H1 (cell line): ENCODE measurements at regions not wholly inside any gene's neighbourhood (a gene's known extent, or its start where the extent isn't known, plus 50 kb on each side); places are given as distances from the start of the nearest gene placed in this dataset.

Experiments
- CTCF ChIA-PET: fragments of 300-600 bp; sonication (Branson Sonifier 250); formaldehyde crosslinking; loops from one replicate; lab custom pipeline; 2021; ENCODE audit not compliant: partially characterized antibody; lab: Charles Lee
- POLR2A ChIA-PET: fragments of 300-600 bp; sonication (Branson Sonifier 250); formaldehyde crosslinking; loops from one replicate; lab custom pipeline; 2021; ENCODE audit warnings: inconsistent platforms; ENCODE audit not compliant: partially characterized antibody; lab: Charles Lee
- DNase-seq, 2 experiments: peaks; one replicate each; pipeline versions ENCODE4 v3.0.0 to v3.0.0-alpha.2; 2010 to 2022; ENCODE audit warnings: low spot score in 2 of 2, low read depth in 1 of 2, mixed read lengths in 1 of 2
- FAIRE-seq: peaks from 2 replicates; lab custom pipeline; 2011; peaks lifted over from hg19 to GRCh38; lab: Jason Lieb, UNC
- H2AFZ ChIP-seq: 2 replicates; pipeline ENCODE4 v1.8.1; 2012; ENCODE audit warnings: low read length, inconsistent platforms
- H2AK5ac ChIP-seq: 2 replicates; pipeline ENCODE4 v1.6.1; 2013; ENCODE audit warnings: low read depth, low read length
- H2BK120ac ChIP-seq: replicated peaks from 2 replicates; pipeline ENCODE3; 2013; ENCODE audit warnings: low read depth, low read length, inconsistent platforms
- H2BK12ac ChIP-seq: 2 replicates; pipeline ENCODE4 v1.6.1; 2013; ENCODE audit warnings: low read depth, low read length
- H2BK15ac ChIP-seq: 2 replicates; pipeline ENCODE4 v1.6.1; 2013; ENCODE audit warnings: low read length
- H2BK20ac ChIP-seq: 2 replicates; pipeline ENCODE4 v1.6.1; 2013; ENCODE audit warnings: low read length
- H2BK5ac ChIP-seq: 2 replicates; pipeline ENCODE4 v1.6.1; 2013; ENCODE audit warnings: low read depth, low read length
- H3K14ac ChIP-seq: 2 replicates; pipeline ENCODE4 v1.6.1; 2013; ENCODE audit warnings: inconsistent platforms; ENCODE audit not compliant: insufficient read length
- H3K18ac ChIP-seq: 2 replicates; pipeline ENCODE4 v1.6.1; 2013; ENCODE audit warnings: low read length; ENCODE audit errors: extremely low read depth
- H3K23ac ChIP-seq: 2 replicates; pipeline ENCODE4 v1.6.1; 2013; ENCODE audit warnings: inconsistent platforms; ENCODE audit not compliant: insufficient read length
- H3K23me2 ChIP-seq: 2 replicates; pipeline ENCODE4 v1.6.1; 2013; ENCODE audit warnings: low read depth, low read length
- H3K27ac ChIP-seq: 2 replicates; pipeline ENCODE4 v1.6.1; 2011; ENCODE audit warnings: low read depth, low read length, inconsistent platforms
- H3K27me3 ChIP-seq, 4 experiments: replicated peaks in 1 of 4; 1 replicate in 1 of 4; 2 replicates in 3 of 4; pipeline versions ENCODE4 v1.6.1 to v1.8.1; 2011 to 2013; ENCODE audit warnings: low read length in 3 of 4, mild to moderate bottlenecking in 3 of 4, inconsistent platforms in 2 of 4, mixed read lengths in 2 of 4, moderate library complexity in 1 of 4; ENCODE audit not compliant: control insufficient read depth in 3 of 4, insufficient read depth in 3 of 4; ENCODE audit errors: extremely low read depth in 1 of 4
- H3K36me3 ChIP-seq, 4 experiments: 2 replicates each; pipeline versions ENCODE4 v1.6.1 to v1.8.1; 2011 to 2013; ENCODE audit warnings: mild to moderate bottlenecking in 4 of 4, low read length in 3 of 4, moderate library complexity in 2 of 4, control low read depth in 1 of 4, inconsistent platforms in 1 of 4; ENCODE audit not compliant: insufficient read depth in 4 of 4, control insufficient read depth in 2 of 4
- H3K4ac ChIP-seq: replicated peaks from 2 replicates; pipeline ENCODE3; 2013; ENCODE audit warnings: low read length, low read depth, mixed read lengths, inconsistent platforms; ENCODE audit not compliant: insufficient read length
- H3K4me1 ChIP-seq, 4 experiments: replicated peaks in 1 of 4; 1 replicate in 1 of 4; 2 replicates in 3 of 4; pipeline versions ENCODE4 v1.6.1 to v1.8.1; 2011 to 2013; ENCODE audit warnings: low read length in 3 of 4, inconsistent platforms in 2 of 4, mixed read lengths in 1 of 4; ENCODE audit not compliant: insufficient read depth in 4 of 4, control insufficient read depth in 3 of 4
- H3K4me2 ChIP-seq, 2 experiments: 2 replicates each; pipeline versions ENCODE4 v1.6.1 to v1.8.1; 2011 to 2013; ENCODE audit warnings: low read depth in 2 of 2, low read length in 2 of 2, control low read depth in 1 of 2, inconsistent platforms in 1 of 2, mild to moderate bottlenecking in 1 of 2; ENCODE audit not compliant: insufficient read depth in 1 of 2
- H3K4me3 ChIP-seq, 4 experiments: fragments of 200-600, 300-600 bp in 1 of 4; sonication (generic), shearing (Covaris generic), sonication (Bioruptor Twin) in 1 of 4; 2 replicates each; pipeline versions ENCODE4 v1.5.1 to v1.8.1; 2011 to 2016; ENCODE audit warnings: low read length in 4 of 4, low read depth in 3 of 4, control low read depth in 2 of 4, inconsistent platforms in 2 of 4, mild to moderate bottlenecking in 2 of 4, mixed read lengths in 1 of 4, moderate library complexity in 1 of 4; ENCODE audit not compliant: insufficient read depth in 2 of 4; ENCODE audit errors: extremely low read depth in 1 of 4
- H3K56ac ChIP-seq: replicated peaks from 2 replicates; pipeline ENCODE3; 2013; ENCODE audit warnings: low read depth, mild to moderate bottlenecking, mixed read lengths, low read length, inconsistent platforms; ENCODE audit not compliant: insufficient read length
- H3K79me1 ChIP-seq: 2 replicates; pipeline ENCODE4 v1.6.1; 2013; ENCODE audit warnings: low read depth, low read length, control low read depth
- H3K79me2 ChIP-seq, 2 experiments: 2 replicates each; pipeline versions ENCODE4 v1.6.1 to v1.8.1; 2012 to 2013; ENCODE audit warnings: low read length in 2 of 2, mild to moderate bottlenecking in 2 of 2, inconsistent platforms in 1 of 2; ENCODE audit not compliant: insufficient read depth in 2 of 2, control insufficient read depth in 1 of 2
- H3K9ac ChIP-seq, 4 experiments: replicated peaks in 1 of 4; 1 replicate in 1 of 4; 2 replicates in 3 of 4; pipeline versions ENCODE4 v1.6.1 to v1.8.1; 2011 to 2013; ENCODE audit warnings: low read depth in 3 of 4, low read length in 3 of 4, control low read depth in 2 of 4, mild to moderate bottlenecking in 2 of 4, moderate library complexity in 2 of 4, inconsistent platforms in 1 of 4; ENCODE audit errors: extremely low read depth in 1 of 4
- H3K9me3 ChIP-seq, 2 experiments: 2 replicates each; pipeline versions ENCODE4 v1.6.1 to v1.8.1; 2012 to 2013; ENCODE audit warnings: mild to moderate bottlenecking in 2 of 2, moderate library complexity in 2 of 2, control low read depth in 1 of 2, inconsistent platforms in 1 of 2, low read depth in 1 of 2, low read length in 1 of 2, mixed read lengths in 1 of 2; ENCODE audit not compliant: insufficient read depth in 2 of 2
- H4K20me1 ChIP-seq, 2 experiments: replicated peaks in 1 of 2; 2 replicates each; pipeline versions ENCODE3 to v1.8.1; 2011 to 2013; ENCODE audit warnings: inconsistent platforms in 2 of 2, low read length in 2 of 2, mild to moderate bottlenecking in 1 of 2; ENCODE audit not compliant: insufficient read depth in 2 of 2, control insufficient read depth in 1 of 2
- H4K5ac ChIP-seq: 2 replicates; pipeline ENCODE4 v1.6.1; 2013; ENCODE audit warnings: low read length, low read depth, mixed read lengths, inconsistent platforms; ENCODE audit not compliant: insufficient read length
- H4K8ac ChIP-seq: 2 replicates; pipeline ENCODE4 v1.8.0; 2013; ENCODE audit warnings: mild to moderate bottlenecking, moderate library complexity, low read length, inconsistent platforms; ENCODE audit not compliant: insufficient read depth; ENCODE audit errors: extremely low read depth
- H4K91ac ChIP-seq: replicated peaks from 2 replicates; pipeline ENCODE3; 2013; ENCODE audit warnings: low read length, mixed read lengths, inconsistent platforms; ENCODE audit not compliant: insufficient read length
- ATF2 ChIP-seq: IDR thresholded peaks from 2 replicates; pipeline ENCODE4 v1.6.1; 2012; ENCODE audit warnings: low read length, inconsistent platforms
- CTCF ChIP-seq, 3 experiments: IDR thresholded peaks; 1 replicate in 2 of 3; 2 replicates in 1 of 3; pipeline versions ENCODE4 v1.5.1 to v1.6.1; 2011; ENCODE audit warnings: low read length in 3 of 3, mild to moderate bottlenecking in 3 of 3, inconsistent platforms in 2 of 3, low read depth in 1 of 3, moderate library complexity in 1 of 3; ENCODE audit not compliant: insufficient read depth in 1 of 3; ENCODE audit errors: control extremely low read depth in 1 of 3
- HDAC6 ChIP-seq: IDR thresholded peaks from one replicate; pipeline ENCODE4 v1.7.1; 2012; ENCODE audit warnings: low read depth, mild to moderate bottlenecking, inconsistent platforms, low read length, moderate library complexity
- WGBS, 2 experiments: shearing (Covaris generic) in 1 of 2; methylation state at CpG; one replicate each; pipeline versions ENCODE4 v1.1.6 to v1.1.7; 2013 to 2015; ENCODE audit warnings: low lambda C conversion rate in 2 of 2, mixed read lengths in 2 of 2, inconsistent platforms in 1 of 2, low coverage in 1 of 2, missing lambda C conversion rate in 1 of 2; ENCODE audit not compliant: insufficient replicate concordance in 2 of 2, insufficient coverage in 1 of 2, insufficient read length in 1 of 2; ENCODE audit errors: extremely low coverage in 1 of 2, missing lambda C conversion rate in 1 of 2; 5-methylcytosine and 5-hydroxymethylcytosine counted together

- DNase-seq (no peak), FAIRE-seq (no peak)
Measured at GRCh38 chr6:20340068-20340848, 61.4 kb upstream of the E2F3 start.

More at GRCh38 chr6:20340068-20340848, 61.4 kb upstream of the E2F3 start:
- Histone ChIP-seq H3K79me1 (no peaks in the 10 kb centered on the region), H4K5ac (no peak overlapping the region), H3K9ac (no peak overlapping the region; a peak in 1 of 7 replicates), H2BK120ac (no peak overlapping the region), H3K9me3 (no peaks in the 10 kb centered on the region), H2BK20ac (no peak overlapping the region), H3K23me2 (no peaks in the 10 kb centered on the region), H2BK15ac (no peak overlapping the region), H4K91ac (no peak overlapping the region), H3K36me3 (no peaks in the 10 kb centered on the region), H3K23ac (no peak overlapping the region), H3K79me2 (no peaks in the 10 kb centered on the region), H4K8ac (peak overlapping the region; percentile 38; the same call in 1 of the 2 replicates), H3K14ac (no peak overlapping the region), H3K27me3 (no peaks in the 10 kb centered on the region), H2BK12ac (no peak overlapping the region), H3K27ac (no peak overlapping the region), H2AFZ (no peak overlapping the region), H3K4me1 (no peaks in the 10 kb centered on the region), H3K18ac (no peak overlapping the region)
- 88% methylated on average over 9 of the region's 9 CpGs; no CpG with 5 or more reads in 1 of the 2 experiments for WGBS, 2 experiments
- ChIA-PET CTCF (interaction anchor here (0.7 to 1.9 kb wide), 2 partner anchors 13 to 16 kb away, joined by 3 to 8 read pairs; no protein-coding TSS in a partner anchor), POLR2A (no interaction called here)
- TF ChIP-seq ATF2 (no peak), CTCF (IDR thresholded peaks at IDR 0.05; ENCODE audit: control extremely low read depth in 1 of 3, insufficient read depth in 1 of 3, low read depth in 1 of 3, low read length in 3 of 3) (0 out of 4 replicates have a peak, but pooled peaks of 1 of the 3 experiments have one; percentile 14), HDAC6 (no peak)
- TF ChIP-seq, all 59 proteins: peak for 1
- no peaks in the 10 kb centered on the region for H4K20me1 ChIP-seq
- no peak overlapping the region for H2AK5ac ChIP-seq
- H3K4me2 ChIP-seq: no peak overlapping the region
- H3K4me3 ChIP-seq: no peak overlapping the region
- no peak overlapping the region for H3K4ac ChIP-seq
- no peak overlapping the region for H2BK5ac ChIP-seq
- no peak overlapping the region for H3K56ac ChIP-seq
